ENCODE measurements at regions not wholly inside any gene's neighbourhood (a gene's known extent, or its start where the extent isn't known, plus 50 kb on each side); places are given as distances from the start of the nearest gene placed in this dataset.

DNA sequence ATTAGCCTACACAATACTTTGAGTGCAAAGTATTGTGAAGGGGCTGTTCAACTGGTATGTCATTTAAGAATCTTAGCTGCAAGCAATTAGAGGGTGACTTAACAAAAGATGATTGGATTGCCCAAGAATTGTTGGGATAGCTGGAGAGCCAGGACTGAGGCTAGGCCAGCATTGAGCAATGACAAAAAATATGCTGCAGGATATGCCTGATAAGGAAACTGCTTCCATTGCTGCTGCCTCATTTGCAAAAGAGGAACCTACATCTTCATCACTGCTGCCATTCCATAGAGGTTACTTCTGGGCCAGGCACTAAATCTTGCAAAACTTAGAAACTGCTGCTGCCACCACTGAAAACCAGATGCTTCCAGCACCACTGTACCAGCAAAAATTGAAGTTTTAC is 108.0 kb upstream of the TBC1D5 start:
- DNase-seq (ENCODE audit: low spot score) = no peak
- peaks cover 4% of the 10 kb centered on the region for H3K4me1 Mint-ChIP-seq (ENCODE audit: low read depth)
- TF ChIP-seq, protein P1, sequence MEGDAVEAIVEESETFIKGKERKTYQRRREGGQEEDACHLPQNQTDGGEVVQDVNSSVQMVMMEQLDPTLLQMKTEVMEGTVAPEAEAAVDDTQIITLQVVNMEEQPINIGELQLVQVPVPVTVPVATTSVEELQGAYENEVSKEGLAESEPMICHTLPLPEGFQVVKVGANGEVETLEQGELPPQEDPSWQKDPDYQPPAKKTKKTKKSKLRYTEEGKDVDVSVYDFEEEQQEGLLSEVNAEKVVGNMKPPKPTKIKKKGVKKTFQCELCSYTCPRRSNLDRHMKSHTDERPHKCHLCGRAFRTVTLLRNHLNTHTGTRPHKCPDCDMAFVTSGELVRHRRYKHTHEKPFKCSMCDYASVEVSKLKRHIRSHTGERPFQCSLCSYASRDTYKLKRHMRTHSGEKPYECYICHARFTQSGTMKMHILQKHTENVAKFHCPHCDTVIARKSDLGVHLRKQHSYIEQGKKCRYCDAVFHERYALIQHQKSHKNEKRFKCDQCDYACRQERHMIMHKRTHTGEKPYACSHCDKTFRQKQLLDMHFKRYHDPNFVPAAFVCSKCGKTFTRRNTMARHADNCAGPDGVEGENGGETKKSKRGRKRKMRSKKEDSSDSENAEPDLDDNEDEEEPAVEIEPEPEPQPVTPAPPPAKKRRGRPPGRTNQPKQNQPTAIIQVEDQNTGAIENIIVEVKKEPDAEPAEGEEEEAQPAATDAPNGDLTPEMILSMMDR (IDR thresholded peaks at IDR 0.05) = no peak
- no peak overlapping the region for H3K27ac Mint-ChIP-seq (ENCODE audit: unreplicated experiment)
- H3K36me3 Mint-ChIP-seq (ENCODE audit: low read depth) = peaks cover 11% of the 10 kb centered on the region
- H3K9me3 Mint-ChIP-seq (ENCODE audit: low read depth) = peaks cover 22% of the 10 kb centered on the region
- no peaks in the 10 kb centered on the region for H3K27me3 Mint-ChIP-seq (ENCODE audit: low read depth)
- H3K4me3 Mint-ChIP-seq (ENCODE audit: unreplicated experiment) = no peak overlapping the region

DNA sequence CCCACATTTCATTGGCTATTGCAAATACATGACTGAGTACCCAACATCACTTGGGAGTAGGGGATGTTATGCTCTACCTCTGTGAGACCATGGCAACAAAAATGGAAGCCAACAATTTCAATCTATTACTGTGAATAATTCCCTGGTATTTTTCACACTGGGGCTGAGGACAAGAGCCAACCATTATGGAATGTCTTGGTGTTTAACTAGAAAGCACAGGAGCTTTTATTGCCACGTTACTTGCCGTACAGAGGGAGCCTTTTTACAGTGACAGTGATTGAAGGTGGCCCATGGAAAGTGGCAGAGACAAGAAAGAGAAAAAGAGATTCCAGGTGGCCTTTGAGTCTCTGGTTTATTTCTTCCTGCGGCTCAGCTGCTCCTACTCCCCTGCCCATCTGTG is 105.7 kb upstream of the TBC1D5 start:
- Mint-ChIP-seq H3K27ac (ENCODE audit: unreplicated experiment) (no peak overlapping the region), H3K27me3 (ENCODE audit: low read depth) (no peaks in the 10 kb centered on the region)
- TF ChIP-seq, protein P1 (IDR thresholded peaks at IDR 0.05) = no peak

DNA sequence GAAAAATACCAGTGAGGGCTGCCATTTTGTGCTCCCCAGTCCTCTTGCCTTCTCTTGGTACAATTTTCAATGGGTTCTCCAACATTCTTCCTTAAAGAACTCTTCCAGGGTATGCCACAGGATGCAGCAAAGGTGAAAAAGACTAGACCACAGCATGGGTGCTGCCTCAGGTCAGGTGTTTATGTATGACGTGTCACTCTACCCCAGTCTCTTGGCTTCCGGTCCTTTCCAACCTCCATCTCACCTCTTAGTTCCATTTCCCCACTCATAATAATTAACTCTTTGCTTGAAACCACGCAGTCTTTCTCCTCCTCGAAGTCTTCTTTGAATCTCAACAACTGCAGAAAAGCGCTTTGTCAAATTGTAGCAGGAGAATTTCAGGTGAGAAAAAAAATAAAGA is 104.7 kb upstream of the TBC1D5 start:
- TF ChIP-seq, protein P1 (IDR thresholded peaks at IDR 0.05) = no peak
- no peaks in the 10 kb centered on the region for H3K9me3 Mint-ChIP-seq (ENCODE audit: low read depth)
- no peak overlapping the region for H3K27ac Mint-ChIP-seq (ENCODE audit: unreplicated experiment)

More for the DNA sequence above, 105.7 kb upstream of the TBC1D5 start:
- H3K4me1 Mint-ChIP-seq (ENCODE audit: low read depth) = peaks cover 4% of the 10 kb centered on the region
- H3K36me3 Mint-ChIP-seq (ENCODE audit: low read depth) = no peaks in the 10 kb centered on the region
- H3K9me3 Mint-ChIP-seq (ENCODE audit: low read depth) = peaks cover 2% of the 10 kb centered on the region
- H3K4me3 Mint-ChIP-seq (ENCODE audit: unreplicated experiment) = no peak overlapping the region
- no peak for DNase-seq (ENCODE audit: low spot score)

DNA sequence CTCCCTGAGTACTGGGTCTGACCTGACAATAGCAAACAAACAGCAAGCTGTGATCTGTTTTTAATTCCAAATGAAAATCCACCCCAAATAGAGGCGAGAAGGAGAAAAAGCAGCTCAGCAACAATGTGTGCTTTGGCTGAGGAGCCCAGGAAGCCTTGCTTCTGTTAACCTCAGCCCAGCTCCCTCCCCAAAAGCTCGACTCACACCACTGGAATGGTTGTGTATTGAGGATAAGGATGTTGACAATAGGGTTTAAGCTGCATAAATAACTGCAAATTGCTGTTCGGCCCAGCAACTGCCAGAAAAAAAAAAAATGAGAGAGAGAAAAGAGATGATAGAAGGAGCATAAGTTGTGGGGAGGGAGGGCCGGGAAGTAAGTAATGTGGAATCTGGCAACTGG is 104.0 kb upstream of the TBC1D5 start:
- Mint-ChIP-seq H3K27ac (ENCODE audit: unreplicated experiment) (no peak overlapping the region), H3K27me3 (ENCODE audit: low read depth) (no peaks in the 10 kb centered on the region), H3K4me3 (ENCODE audit: unreplicated experiment) (no peak overlapping the region), H3K36me3 (ENCODE audit: low read depth) (no peaks in the 10 kb centered on the region), H3K9me3 (ENCODE audit: low read depth) (no peaks in the 10 kb centered on the region), H3K4me1 (ENCODE audit: low read depth) (peaks cover 4% of the 10 kb centered on the region)
- TF ChIP-seq, protein P1 (IDR thresholded peaks at IDR 0.05) = no peak
- no peak for DNase-seq (ENCODE audit: low spot score)

More for the DNA sequence above, 104.7 kb upstream of the TBC1D5 start:
- Mint-ChIP-seq H3K27me3 (ENCODE audit: low read depth) (no peaks in the 10 kb centered on the region), H3K4me1 (ENCODE audit: low read depth) (peaks cover 4% of the 10 kb centered on the region), H3K4me3 (ENCODE audit: unreplicated experiment) (no peak overlapping the region), H3K36me3 (ENCODE audit: low read depth) (no peaks in the 10 kb centered on the region)
- no peak for DNase-seq (ENCODE audit: low spot score)

DNA sequence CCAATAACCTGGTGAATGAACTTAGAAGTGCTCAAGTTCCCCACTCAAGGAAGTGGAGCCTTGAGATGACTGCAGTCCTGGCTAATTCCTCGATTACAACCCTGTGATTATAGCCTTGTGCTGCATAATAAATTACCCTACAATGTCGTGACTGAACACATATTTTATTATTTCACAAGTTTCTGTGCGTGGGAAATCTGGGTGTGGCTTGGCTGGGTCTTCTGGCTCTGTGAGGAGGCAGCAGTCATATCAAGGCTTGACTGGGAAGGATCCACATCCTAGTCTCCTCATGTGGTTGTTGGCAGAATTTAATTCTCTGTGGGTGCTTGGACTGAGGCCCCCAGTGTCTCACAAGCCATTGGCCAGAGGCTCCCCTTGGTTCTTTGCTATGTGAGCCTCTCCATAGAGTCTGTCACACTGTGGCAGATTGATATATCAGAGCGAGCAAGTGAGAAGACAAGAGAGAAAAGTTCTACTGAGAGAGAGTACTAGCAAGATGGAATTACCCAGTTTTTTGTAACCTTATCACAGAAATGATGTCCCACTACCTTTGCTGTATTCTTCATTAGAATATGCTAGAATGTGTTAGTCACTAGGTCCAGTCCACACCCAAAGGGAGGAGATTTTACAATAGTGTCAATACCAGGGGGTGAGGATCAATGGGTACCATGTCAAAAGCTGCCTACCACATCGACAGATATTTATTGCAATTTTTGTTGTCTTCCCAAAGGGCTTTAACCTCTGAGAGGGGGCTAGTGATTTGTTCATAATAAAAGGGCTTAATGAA is 102.8 kb upstream of the TBC1D5 start:
- no peak for DNase-seq (ENCODE audit: low spot score)
- Mint-ChIP-seq H3K4me1 (ENCODE audit: low read depth) (peaks cover 7% of the 10 kb centered on the region), H3K27ac (ENCODE audit: unreplicated experiment) (no peak overlapping the region), H3K9me3 (ENCODE audit: low read depth) (no peaks in the 10 kb centered on the region), H3K36me3 (ENCODE audit: low read depth) (no peaks in the 10 kb centered on the region), H3K4me3 (ENCODE audit: unreplicated experiment) (no peak overlapping the region), H3K27me3 (ENCODE audit: low read depth) (no peaks in the 10 kb centered on the region)
- TF ChIP-seq, protein P1 (IDR thresholded peaks at IDR 0.05) = no peak

Measured in chondrocyte (in vitro differentiated cells).